Neural progenitor cell (in vitro differentiated cells): ENCODE measurements at regions not wholly inside any gene's neighbourhood (a gene's known extent, or its start where the extent isn't known, plus 50 kb on each side); places are given as distances from the start of the nearest gene placed in this dataset.

Experiments used
- CTCF ChIP-seq: fragments of 200-600 bp; sonication (generic); IDR thresholded peaks from 2 replicates; pipeline ENCODE4 v1.5.1; 2017; ENCODE audit warnings: antibody characterized with exemption, mild to moderate bottlenecking
- EZH2 ChIP-seq: fragments of 200-600 bp; sonication (generic); IDR thresholded peaks from 2 replicates; pipeline ENCODE4 v1.6.1; 2017; ENCODE audit warnings: antibody characterized with exemption, mild to moderate bottlenecking, moderate library complexity
- EZH2phosphoT487 ChIP-seq: fragments of 200-600 bp; sonication (generic); IDR thresholded peaks from 2 replicates; pipeline ENCODE4 v1.6.1; 2017; ENCODE audit warnings: antibody characterized with exemption

GRCh38 chr1:71245246-71245645 lies 164.4 kb upstream of the ZRANB2 start:
- TF ChIP-seq CTCF (no peak), EZH2phosphoT487 (no peak), EZH2 (no peak)
